ENCODE measurements at regions not wholly inside any gene's neighbourhood (a gene's known extent, or its start where the extent isn't known, plus 50 kb on each side); places are given as distances from the start of the nearest gene placed in this dataset.

GRCh38 chr12:92010368-92010767 lies 135.3 kb downstream of the BTG1 start:
- Histone ChIP-seq H3K79me2 (ENCODE audit: insufficient read depth, low read depth) (no peaks in the 10 kb centered on the region), H4K20me1 (ENCODE audit: insufficient read depth) (no peaks in the 10 kb centered on the region), H3K27ac (no peak overlapping the region), H3K36me3 (ENCODE audit: insufficient read depth) (no peaks in the 10 kb centered on the region), H3K4me3 (IDR thresholded peaks at IDR 0.05; ENCODE audit: insufficient read depth, low read depth, low read length) (no peak overlapping the region), H3K9ac (no peak overlapping the region), H3K27me3 (ENCODE audit: insufficient read depth, low read depth) (no peaks in the 10 kb centered on the region), H3K4me2 (no peak overlapping the region), H3K4me1 (ENCODE audit: low read depth, poor library complexity, severe bottlenecking) (no peaks in the 10 kb centered on the region), H2AFZ (ENCODE audit: low read depth) (no peak overlapping the region)
- TF ChIP-seq, protein P1, sequence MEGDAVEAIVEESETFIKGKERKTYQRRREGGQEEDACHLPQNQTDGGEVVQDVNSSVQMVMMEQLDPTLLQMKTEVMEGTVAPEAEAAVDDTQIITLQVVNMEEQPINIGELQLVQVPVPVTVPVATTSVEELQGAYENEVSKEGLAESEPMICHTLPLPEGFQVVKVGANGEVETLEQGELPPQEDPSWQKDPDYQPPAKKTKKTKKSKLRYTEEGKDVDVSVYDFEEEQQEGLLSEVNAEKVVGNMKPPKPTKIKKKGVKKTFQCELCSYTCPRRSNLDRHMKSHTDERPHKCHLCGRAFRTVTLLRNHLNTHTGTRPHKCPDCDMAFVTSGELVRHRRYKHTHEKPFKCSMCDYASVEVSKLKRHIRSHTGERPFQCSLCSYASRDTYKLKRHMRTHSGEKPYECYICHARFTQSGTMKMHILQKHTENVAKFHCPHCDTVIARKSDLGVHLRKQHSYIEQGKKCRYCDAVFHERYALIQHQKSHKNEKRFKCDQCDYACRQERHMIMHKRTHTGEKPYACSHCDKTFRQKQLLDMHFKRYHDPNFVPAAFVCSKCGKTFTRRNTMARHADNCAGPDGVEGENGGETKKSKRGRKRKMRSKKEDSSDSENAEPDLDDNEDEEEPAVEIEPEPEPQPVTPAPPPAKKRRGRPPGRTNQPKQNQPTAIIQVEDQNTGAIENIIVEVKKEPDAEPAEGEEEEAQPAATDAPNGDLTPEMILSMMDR (conservative IDR thresholded peaks at IDR 0.05; ENCODE audit: low read depth, low read length), result no peak

DNA sequence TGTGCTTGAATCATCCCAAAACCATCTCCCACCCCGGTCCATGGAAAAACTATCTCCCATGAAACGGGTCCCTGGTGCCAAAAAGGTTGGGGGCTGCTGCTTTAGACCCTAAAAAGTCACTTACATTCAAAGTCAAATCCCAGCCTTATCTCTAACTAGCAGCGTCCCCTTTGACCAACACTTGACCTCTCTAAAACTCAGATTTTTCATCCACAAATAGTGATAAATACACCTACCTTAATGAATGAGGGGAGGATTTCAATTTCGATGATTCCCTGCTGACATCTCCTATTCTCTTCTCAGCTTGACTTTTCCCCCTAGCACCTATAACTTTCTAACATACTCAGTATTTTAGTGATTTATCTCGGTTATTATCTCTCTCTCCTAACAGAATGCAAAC lies 137.3 kb downstream of the BTG1 start:
- Histone ChIP-seq H3K4me3 (IDR thresholded peaks at IDR 0.05; ENCODE audit: insufficient read depth, low read depth, low read length) (no peak overlapping the region), H2AFZ (ENCODE audit: low read depth) (no peak overlapping the region), H3K27me3 (ENCODE audit: insufficient read depth, low read depth) (no peaks in the 10 kb centered on the region), H3K4me2 (no peak overlapping the region), H3K79me2 (ENCODE audit: insufficient read depth, low read depth) (no peaks in the 10 kb centered on the region), H3K36me3 (ENCODE audit: insufficient read depth) (no peaks in the 10 kb centered on the region), H4K20me1 (ENCODE audit: insufficient read depth) (no peaks in the 10 kb centered on the region), H3K27ac (no peak overlapping the region), H3K9ac (no peak overlapping the region), H3K4me1 (ENCODE audit: low read depth, poor library complexity, severe bottlenecking) (no peaks in the 10 kb centered on the region)
- TF ChIP-seq, protein P1 (conservative IDR thresholded peaks at IDR 0.05; ENCODE audit: low read depth, low read length), result no peak

- Histone ChIP-seq H3K79me2 (ENCODE audit: insufficient read depth, low read depth) (no peaks in the 10 kb centered on the region), H2AFZ (ENCODE audit: low read depth) (no peak overlapping the region)
Measured at GRCh38 chr12:92007787-92008186, 137.9 kb downstream of the BTG1 start.

GRCh38 chr12:92003701-92004100 lies 141.9 kb downstream of the BTG1 start:
- Histone ChIP-seq H3K27ac (no peak overlapping the region), H3K4me2 (no peak overlapping the region), H3K79me2 (ENCODE audit: insufficient read depth, low read depth) (no peaks in the 10 kb centered on the region), H3K36me3 (ENCODE audit: insufficient read depth) (no peaks in the 10 kb centered on the region), H3K9ac (no peak overlapping the region), H4K20me1 (ENCODE audit: insufficient read depth) (no peaks in the 10 kb centered on the region), H2AFZ (ENCODE audit: low read depth) (no peak overlapping the region), H3K4me3 (IDR thresholded peaks at IDR 0.05; ENCODE audit: insufficient read depth, low read depth, low read length) (no peak overlapping the region), H3K4me1 (ENCODE audit: low read depth, poor library complexity, severe bottlenecking) (no peaks in the 10 kb centered on the region), H3K27me3 (ENCODE audit: insufficient read depth, low read depth) (no peaks in the 10 kb centered on the region)
- TF ChIP-seq, protein P1 (conservative IDR thresholded peaks at IDR 0.05; ENCODE audit: low read depth, low read length), result no peak

More at GRCh38 chr12:92007787-92008186, 137.9 kb downstream of the BTG1 start:
- H3K4me3 ChIP-seq (IDR thresholded peaks at IDR 0.05; ENCODE audit: insufficient read depth, low read depth, low read length), result no peak overlapping the region
- no peak overlapping the region for H3K27ac ChIP-seq
- TF ChIP-seq, protein P1 (conservative IDR thresholded peaks at IDR 0.05; ENCODE audit: low read depth, low read length), result no peak
- H3K4me2 ChIP-seq, result no peak overlapping the region
- no peaks in the 10 kb centered on the region for H4K20me1 ChIP-seq (ENCODE audit: insufficient read depth)
- H3K36me3 ChIP-seq (ENCODE audit: insufficient read depth), result no peaks in the 10 kb centered on the region
- no peaks in the 10 kb centered on the region for H3K4me1 ChIP-seq (ENCODE audit: low read depth, poor library complexity, severe bottlenecking)
- no peak overlapping the region for H3K9ac ChIP-seq
- no peaks in the 10 kb centered on the region for H3K27me3 ChIP-seq (ENCODE audit: insufficient read depth, low read depth)

All from KMS-11 (cell line).